ENCODE measurements at regions not wholly inside any gene's neighbourhood (a gene's known extent, or its start where the extent isn't known, plus 50 kb on each side); places are given as distances from the start of the nearest gene placed in this dataset.

- TF ChIP-seq CTCF (IDR thresholded peaks at IDR 0.05; ENCODE audit: extremely low read depth in 1 of 2, insufficient read depth in 1 of 2, low read depth in 1 of 2, low read length in 2 of 2), result no peak
- TF ChIP-seq JUN (IDR thresholded peaks at IDR 0.05; ENCODE audit: borderline replicate concordance, insufficient read depth, insufficient read length, low read depth), result no peak
- no peak for TF ChIP-seq EZH2 (IDR thresholded peaks at IDR 0.05; ENCODE audit: borderline replicate concordance, low read depth, low read length, severe bottlenecking)
- TF ChIP-seq POLR2A (IDR thresholded peaks at IDR 0.05; ENCODE audit: low read depth, low read length), result no peak
Measured at GRCh38 chr20:1800180-1800579, 95.0 kb upstream of the SIRPA start.

All from endothelial cell of umbilical vein (primary cell).